ENCODE measurements at regions not wholly inside any gene's neighbourhood (a gene's known extent, or its start where the extent isn't known, plus 50 kb on each side); places are given as distances from the start of the nearest gene placed in this dataset.
A peak's percentile ranks its signal among the peaks of the same experiment; 100 is the strongest.

DNA sequence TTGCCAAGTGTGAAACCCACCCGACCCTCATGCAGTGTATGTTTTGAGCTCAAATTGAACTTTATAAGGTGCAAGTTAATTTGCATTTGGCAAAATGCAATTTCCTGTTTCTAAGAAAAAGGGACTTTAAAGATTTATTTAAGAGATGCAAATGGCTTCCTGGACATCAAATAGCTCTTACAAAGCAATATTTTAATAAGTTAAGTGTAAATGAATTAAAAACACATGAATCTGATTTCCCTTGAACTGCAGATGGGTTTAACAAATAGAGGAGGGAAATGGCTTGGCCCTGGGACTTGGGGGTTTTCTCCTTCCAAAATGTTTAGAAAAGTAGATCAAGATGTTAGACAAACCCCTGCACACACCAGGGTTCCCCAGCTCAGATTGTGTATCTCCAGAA, 116.0 kb downstream of the EN1 start:
- no peak for DNase-seq (ENCODE audit: low read depth in 2 of 2)
- no peak for TF ChIP-seq CTCF (IDR thresholded peaks at IDR 0.05; ENCODE audit: low read depth, low read length)
- H3K4me3 ChIP-seq (replicated peaks in 1 of 2; ENCODE audit: low read depth in 2 of 2, low read length in 2 of 2), result no peak overlapping the region

DNA sequence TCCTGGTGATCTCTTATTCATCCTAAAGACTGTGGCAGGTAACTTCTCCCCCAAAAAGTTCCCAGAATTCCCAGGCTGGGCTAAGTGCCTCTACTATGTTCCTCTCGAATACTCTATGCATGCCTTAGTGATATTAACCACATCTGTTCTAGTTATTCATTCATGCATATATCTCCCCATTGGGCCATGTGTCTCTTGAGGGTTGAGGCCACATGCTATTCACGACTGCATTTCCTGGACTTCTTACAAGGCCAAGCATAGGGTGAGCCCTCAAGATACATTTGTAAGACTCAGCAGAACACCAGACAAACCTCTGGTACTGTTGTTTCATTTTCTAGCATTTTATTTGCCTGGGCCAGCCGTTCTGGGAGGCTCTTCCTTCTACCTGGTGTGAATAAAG, 117.0 kb downstream of the EN1 start:
- no peak for DNase-seq (ENCODE audit: low read depth in 2 of 2)
- no peak overlapping the region for H3K4me3 ChIP-seq (replicated peaks in 1 of 2; ENCODE audit: low read depth in 2 of 2, low read length in 2 of 2)
- TF ChIP-seq CTCF (IDR thresholded peaks at IDR 0.05; ENCODE audit: low read depth, low read length), result no peak

- no peak for DNase-seq (ENCODE audit: low read depth in 2 of 2)
- TF ChIP-seq CTCF (IDR thresholded peaks at IDR 0.05; ENCODE audit: low read depth, low read length), result no peak
Measured at GRCh38 chr2:118729760-118730159, 117.7 kb downstream of the EN1 start.

DNA sequence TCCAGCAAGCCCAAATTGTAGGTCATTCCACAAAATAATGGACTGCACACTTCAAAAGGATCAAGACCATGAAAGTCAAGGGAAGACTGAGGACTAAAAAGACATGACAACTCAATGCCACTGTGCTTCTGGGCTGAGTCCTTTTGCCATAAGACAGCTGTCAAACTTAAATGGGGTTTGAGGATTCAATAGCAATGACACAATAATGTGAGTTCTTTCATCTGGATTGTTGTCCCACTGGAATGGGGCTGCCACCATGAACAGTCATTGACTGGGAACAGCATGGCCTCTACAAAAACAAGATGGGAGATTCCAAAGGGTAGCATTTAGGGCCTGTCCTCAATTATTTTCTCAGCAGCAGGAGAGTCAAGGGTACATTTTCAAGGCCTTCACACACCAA, 118.5 kb downstream of the EN1 start:
- no peak overlapping the region for H3K4me3 ChIP-seq (replicated peaks in 1 of 2; ENCODE audit: low read depth in 2 of 2, low read length in 2 of 2)
- no peak for DNase-seq (ENCODE audit: low read depth in 2 of 2)
- TF ChIP-seq CTCF (IDR thresholded peaks at IDR 0.05; ENCODE audit: low read depth, low read length), result no peak

More at GRCh38 chr2:118729760-118730159, 117.7 kb downstream of the EN1 start:
- H3K4me3 ChIP-seq (replicated peaks in 1 of 2; ENCODE audit: low read depth in 2 of 2, low read length in 2 of 2), result no peak overlapping the region

- H3K4me3 ChIP-seq (replicated peaks in 1 of 2; ENCODE audit: low read depth in 2 of 2, low read length in 2 of 2), result no peak overlapping the region
- no peak for DNase-seq (ENCODE audit: low read depth in 2 of 2)
Measured at GRCh38 chr2:118726821-118727220, 120.6 kb downstream of the EN1 start.

DNA sequence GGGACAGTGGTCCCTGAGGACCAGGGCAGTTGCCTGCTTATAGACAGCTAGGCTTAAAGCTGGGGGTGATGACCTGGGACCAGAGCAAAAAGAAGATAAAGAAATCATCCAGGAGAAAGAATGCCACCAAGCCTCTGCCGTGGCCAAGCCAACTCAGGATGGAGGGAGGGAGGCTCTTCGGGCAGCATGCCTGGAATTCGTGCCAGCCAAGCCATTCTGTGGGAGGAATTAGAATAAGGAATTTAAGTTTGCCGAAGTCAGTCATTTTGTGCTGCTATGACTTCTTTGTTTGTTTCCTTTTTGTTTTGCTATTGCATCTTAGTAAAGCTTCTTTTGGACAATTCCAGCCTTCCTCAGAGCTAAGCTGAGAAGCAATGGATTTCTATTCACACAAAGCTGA, 124.1 kb downstream of the EN1 start:
- TF ChIP-seq CTCF (IDR thresholded peaks at IDR 0.05; ENCODE audit: low read depth, low read length), result no peak
- DNase-seq (ENCODE audit: low read depth in 2 of 2), result peak in 1 of 2 donors; percentile 64
- H3K4me3 ChIP-seq (replicated peaks in 1 of 2; ENCODE audit: low read depth in 2 of 2, low read length in 2 of 2), result no peak overlapping the region

More at GRCh38 chr2:118726821-118727220, 120.6 kb downstream of the EN1 start:
- TF ChIP-seq CTCF (IDR thresholded peaks at IDR 0.05; ENCODE audit: low read depth, low read length), result no peak

- no peak overlapping the region for H3K4me3 ChIP-seq (replicated peaks in 1 of 2; ENCODE audit: low read depth in 2 of 2, low read length in 2 of 2)
- DNase-seq (ENCODE audit: low read depth in 2 of 2), result no peak
- TF ChIP-seq CTCF (IDR thresholded peaks at IDR 0.05; ENCODE audit: low read depth, low read length), result no peak
Measured at GRCh38 chr2:118722976-118723375, 124.5 kb downstream of the EN1 start.

All from cardiac fibroblast (primary cell).